HL-60 (cell line): ENCODE measurements at regions not wholly inside any gene's neighbourhood (a gene's known extent, or its start where the extent isn't known, plus 50 kb on each side); places are given as distances from the start of the nearest gene placed in this dataset.

Experiments
- DNase-seq, 2 experiments: peaks; one replicate each; pipeline ENCODE4 v3.0.0-alpha.2; 2010 to 2020; ENCODE audit warnings: low read depth in 1 of 2, low spot score in 1 of 2
- H3K27ac ChIP-seq: fragments of 250-450 bp; sonication (Bioruptor Pico); replicated peaks from 2 replicates; pipeline ENCODE4 v1.5.1; 2020; ENCODE audit warnings: mild to moderate bottlenecking, moderate library complexity
- H3K27me3 ChIP-seq: fragments of 250-450 bp; sonication (Bioruptor Pico); 2 replicates; pipeline ENCODE4 v1.5.1; 2021; ENCODE audit warnings: mild to moderate bottlenecking, moderate library complexity; ENCODE audit not compliant: insufficient read depth, poor library complexity, severe bottlenecking
- H3K4me3 ChIP-seq: replicated peaks from 2 replicates; pipeline ENCODE4 v1.5.1; 2011; ENCODE audit warnings: mild to moderate bottlenecking, control low read depth, low read length; ENCODE audit not compliant: insufficient read depth
- GABPA ChIP-seq: IDR thresholded peaks from 2 replicates; pipeline ENCODE4 v1.6.1; 2012; ENCODE audit warnings: low read depth
- POLR2AphosphoS5 ChIP-seq: IDR thresholded peaks from 2 replicates; pipeline ENCODE4 v1.6.1; 2012; ENCODE audit warnings: low read depth
- SPI1 ChIP-seq: IDR thresholded peaks from 2 replicates; pipeline ENCODE4 v1.6.1; 2012; ENCODE audit warnings: low read depth, mild to moderate bottlenecking, borderline replicate concordance
- TF ChIP-seq, protein P1 (sequence below): IDR thresholded peaks from 2 replicates; pipeline ENCODE4 v1.6.1; 2012; ENCODE audit warnings: low read depth; ENCODE audit not compliant: insufficient replicate concordance
- TF ChIP-seq, protein P2 (sequence below): IDR thresholded peaks from one replicate; pipeline ENCODE4 v1.5.1; 2011; ENCODE audit warnings: low read length, control low read depth, inconsistent platforms; ENCODE audit not compliant: insufficient read depth

DNA sequence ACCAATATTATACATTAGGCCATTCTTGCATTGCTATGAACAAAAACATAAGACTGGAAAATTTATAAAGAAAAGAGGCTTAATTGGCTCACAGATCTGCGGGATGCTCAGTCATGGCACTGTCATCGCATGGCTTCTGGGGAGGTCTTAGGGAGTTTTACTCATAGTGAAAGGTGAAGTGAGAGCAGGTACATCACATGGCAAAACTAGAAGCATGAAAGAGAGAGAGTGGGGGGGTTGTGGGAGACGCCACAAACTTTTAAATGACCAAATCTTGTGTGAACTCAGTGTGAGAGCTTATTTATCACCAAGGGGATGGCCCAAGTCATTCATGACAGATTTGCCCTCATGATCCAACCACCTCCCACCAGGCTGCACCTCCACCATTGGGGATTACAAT lies 398.3 kb upstream of the EDIL3 start:
- DNase-seq, result no peak
- no peak overlapping the region for H3K4me3 ChIP-seq
- no peak overlapping the region for H3K27ac ChIP-seq
- no peaks in the 10 kb centered on the region for H3K27me3 ChIP-seq
- TF ChIP-seq SPI1, result no peak
- no peak for TF ChIP-seq GABPA
- no peak for TF ChIP-seq POLR2AphosphoS5
- TF ChIP-seq, protein P1, sequence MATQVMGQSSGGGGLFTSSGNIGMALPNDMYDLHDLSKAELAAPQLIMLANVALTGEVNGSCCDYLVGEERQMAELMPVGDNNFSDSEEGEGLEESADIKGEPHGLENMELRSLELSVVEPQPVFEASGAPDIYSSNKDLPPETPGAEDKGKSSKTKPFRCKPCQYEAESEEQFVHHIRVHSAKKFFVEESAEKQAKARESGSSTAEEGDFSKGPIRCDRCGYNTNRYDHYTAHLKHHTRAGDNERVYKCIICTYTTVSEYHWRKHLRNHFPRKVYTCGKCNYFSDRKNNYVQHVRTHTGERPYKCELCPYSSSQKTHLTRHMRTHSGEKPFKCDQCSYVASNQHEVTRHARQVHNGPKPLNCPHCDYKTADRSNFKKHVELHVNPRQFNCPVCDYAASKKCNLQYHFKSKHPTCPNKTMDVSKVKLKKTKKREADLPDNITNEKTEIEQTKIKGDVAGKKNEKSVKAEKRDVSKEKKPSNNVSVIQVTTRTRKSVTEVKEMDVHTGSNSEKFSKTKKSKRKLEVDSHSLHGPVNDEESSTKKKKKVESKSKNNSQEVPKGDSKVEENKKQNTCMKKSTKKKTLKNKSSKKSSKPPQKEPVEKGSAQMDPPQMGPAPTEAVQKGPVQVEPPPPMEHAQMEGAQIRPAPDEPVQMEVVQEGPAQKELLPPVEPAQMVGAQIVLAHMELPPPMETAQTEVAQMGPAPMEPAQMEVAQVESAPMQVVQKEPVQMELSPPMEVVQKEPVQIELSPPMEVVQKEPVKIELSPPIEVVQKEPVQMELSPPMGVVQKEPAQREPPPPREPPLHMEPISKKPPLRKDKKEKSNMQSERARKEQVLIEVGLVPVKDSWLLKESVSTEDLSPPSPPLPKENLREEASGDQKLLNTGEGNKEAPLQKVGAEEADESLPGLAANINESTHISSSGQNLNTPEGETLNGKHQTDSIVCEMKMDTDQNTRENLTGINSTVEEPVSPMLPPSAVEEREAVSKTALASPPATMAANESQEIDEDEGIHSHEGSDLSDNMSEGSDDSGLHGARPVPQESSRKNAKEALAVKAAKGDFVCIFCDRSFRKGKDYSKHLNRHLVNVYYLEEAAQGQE, result no peak
- TF ChIP-seq, protein P2, sequence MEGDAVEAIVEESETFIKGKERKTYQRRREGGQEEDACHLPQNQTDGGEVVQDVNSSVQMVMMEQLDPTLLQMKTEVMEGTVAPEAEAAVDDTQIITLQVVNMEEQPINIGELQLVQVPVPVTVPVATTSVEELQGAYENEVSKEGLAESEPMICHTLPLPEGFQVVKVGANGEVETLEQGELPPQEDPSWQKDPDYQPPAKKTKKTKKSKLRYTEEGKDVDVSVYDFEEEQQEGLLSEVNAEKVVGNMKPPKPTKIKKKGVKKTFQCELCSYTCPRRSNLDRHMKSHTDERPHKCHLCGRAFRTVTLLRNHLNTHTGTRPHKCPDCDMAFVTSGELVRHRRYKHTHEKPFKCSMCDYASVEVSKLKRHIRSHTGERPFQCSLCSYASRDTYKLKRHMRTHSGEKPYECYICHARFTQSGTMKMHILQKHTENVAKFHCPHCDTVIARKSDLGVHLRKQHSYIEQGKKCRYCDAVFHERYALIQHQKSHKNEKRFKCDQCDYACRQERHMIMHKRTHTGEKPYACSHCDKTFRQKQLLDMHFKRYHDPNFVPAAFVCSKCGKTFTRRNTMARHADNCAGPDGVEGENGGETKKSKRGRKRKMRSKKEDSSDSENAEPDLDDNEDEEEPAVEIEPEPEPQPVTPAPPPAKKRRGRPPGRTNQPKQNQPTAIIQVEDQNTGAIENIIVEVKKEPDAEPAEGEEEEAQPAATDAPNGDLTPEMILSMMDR, result no peak

DNA sequence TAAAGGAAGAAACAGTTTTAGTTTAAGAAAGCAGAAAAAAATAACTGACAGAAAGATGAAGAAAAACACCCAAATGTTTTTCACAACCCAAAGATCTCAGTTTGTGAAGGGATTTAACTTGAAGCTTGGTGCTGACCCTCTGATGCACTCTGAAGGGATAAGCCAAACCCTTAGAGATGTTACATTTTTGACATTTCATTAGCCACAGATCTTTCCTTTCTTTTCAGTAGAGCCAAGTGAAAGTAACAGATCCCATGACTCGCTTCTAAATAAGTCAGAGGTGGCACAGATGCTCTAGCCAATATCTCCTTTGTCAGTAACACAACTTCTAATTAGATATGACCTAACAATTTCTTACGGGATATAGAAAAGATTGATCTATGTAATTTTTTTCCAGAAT lies 394.5 kb upstream of the EDIL3 start:
- Histone ChIP-seq H3K27ac (no peak overlapping the region), H3K27me3 (no peaks in the 10 kb centered on the region), H3K4me3 (no peak overlapping the region)
- DNase-seq, result no peak
- no peak for TF ChIP-seq SPI1
- no peak for TF ChIP-seq POLR2AphosphoS5
- TF ChIP-seq, protein P2, result no peak
- TF ChIP-seq GABPA, result no peak
- TF ChIP-seq, protein P1, result no peak

DNA sequence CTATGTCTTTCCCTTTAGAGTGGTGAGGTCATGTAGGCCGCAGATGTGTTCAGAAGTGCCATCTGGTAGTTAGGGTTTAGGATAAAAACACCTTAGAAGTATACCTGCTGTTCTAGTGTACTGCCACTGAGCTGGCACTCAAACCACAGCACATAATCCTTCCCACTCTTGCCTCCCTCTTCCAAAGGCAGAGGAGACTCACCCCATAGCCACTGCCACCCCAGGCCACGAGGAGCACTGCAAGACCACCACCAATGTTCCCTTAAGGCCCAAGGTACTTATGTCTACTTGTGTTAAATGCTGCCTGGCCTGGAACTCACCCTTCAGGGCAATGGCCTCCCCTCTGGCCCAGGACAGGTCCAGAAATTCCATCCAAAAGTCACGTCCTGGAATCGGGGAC lies 379.5 kb upstream of the EDIL3 start:
- H3K4me3 ChIP-seq, result no peak overlapping the region
- no peaks in the 10 kb centered on the region for H3K27me3 ChIP-seq
- no peak overlapping the region for H3K27ac ChIP-seq
- no peak for TF ChIP-seq SPI1
- TF ChIP-seq, protein P1, result no peak
- TF ChIP-seq GABPA, result no peak
- TF ChIP-seq, protein P2, result no peak
- TF ChIP-seq POLR2AphosphoS5, result no peak
- DNase-seq, result no peak
